GM18873 (cell line): ENCODE measurements at regions not wholly inside any gene's neighbourhood (a gene's known extent, or its start where the extent isn't known, plus 50 kb on each side); places are given as distances from the start of the nearest gene placed in this dataset.

Experiments used
- ATAC-seq: cut with Tn5 transposase; IDR thresholded peaks from one replicate; pipeline ENCODE4 v1.9.1; 2021; ENCODE audit warnings: mild to moderate bottlenecking, moderate library complexity, moderate number of reproducible peaks; ENCODE audit not compliant: unreplicated experiment, low FRiP score

DNA sequence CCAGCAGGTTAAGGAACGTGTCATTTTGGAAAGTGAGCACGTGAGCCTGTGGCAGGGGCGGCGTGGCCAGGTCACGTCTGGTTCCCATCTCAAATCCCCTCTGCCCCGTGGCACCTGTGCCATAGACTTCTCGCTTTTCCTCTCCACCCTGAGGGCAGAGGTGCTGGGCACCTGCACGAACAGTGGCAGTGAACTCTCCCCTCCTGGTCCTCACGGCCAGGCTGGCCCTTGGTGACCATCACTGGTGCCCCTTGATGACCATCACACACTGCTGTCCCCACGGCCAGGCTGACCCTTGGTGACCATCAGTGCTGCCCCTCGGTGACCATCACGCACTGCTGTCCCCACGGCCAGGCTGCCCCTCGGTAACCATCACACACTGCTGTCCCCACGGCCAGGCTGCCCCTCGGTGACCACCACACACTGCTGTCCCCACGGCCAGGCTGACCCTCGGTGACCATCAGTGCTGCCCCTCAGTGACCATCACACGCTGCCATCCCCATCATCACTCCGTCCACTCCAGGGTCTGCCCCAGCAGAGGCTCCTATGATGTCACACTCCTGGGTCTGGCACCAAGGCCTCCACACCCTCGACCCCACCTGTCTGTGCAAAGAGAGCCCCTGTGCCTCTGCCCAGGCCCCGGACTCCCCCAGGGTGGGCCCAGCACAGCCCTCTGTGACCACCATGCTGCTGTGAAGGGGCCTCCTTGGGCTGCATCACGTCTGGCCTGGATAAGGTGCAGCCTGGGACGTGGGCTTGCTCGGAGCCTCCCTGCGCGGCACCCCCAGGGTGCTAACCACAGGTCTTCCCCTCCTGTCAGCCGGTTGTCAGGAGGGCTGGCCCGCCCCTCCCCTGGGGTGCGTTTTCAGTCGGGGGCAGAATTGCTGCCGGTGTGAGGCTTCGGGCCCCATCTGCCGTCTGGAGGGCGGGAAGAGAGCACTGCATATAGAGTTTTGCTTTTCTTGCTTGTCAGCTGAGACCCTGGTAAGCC is 738.6 kb downstream of the BRD1 start:
- ATAC-seq: no peak

DNA sequence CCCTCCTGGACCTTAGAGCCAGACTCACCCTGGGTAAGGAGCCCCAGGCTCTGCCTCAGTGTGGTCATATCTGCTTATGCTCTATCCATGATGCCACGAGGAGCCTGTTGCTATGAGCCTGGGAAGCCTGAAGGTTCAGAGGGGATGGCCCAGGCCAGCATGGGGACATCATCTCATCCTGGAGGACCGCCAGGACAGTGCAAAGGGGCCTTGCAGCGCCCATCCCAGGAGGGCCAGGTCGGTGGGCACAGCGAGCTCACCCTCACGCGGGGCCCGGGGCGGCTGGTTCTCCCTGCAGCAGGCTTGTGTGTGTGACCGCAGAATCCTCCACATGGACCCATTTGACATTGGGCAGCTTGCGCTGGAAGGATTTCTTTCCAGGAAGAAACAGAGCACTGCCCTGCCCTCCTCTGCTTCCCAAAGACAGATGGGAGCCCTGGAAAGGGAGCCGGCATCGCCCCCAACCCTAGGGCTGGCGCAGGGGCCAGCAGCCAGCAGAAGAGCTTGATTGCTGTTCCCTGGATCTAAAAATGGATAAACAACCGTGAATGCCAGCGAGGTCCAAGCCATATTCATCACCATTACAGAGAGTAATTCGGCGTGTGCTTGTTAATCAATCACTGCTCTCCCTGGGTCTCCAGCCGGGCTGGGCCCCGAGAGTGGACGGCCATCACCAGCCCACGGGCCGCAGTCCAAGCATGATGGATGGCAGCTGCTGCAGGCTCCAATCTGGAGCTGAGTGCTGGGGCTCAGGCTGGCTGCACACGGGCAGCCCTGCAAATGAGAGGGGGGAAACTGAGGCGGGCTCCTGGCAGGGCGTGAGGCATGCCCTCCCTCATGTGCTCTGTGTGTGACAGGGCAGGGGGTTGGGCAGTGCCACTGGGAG is 739.7 kb downstream of the BRD1 start:
- no peak for ATAC-seq

DNA sequence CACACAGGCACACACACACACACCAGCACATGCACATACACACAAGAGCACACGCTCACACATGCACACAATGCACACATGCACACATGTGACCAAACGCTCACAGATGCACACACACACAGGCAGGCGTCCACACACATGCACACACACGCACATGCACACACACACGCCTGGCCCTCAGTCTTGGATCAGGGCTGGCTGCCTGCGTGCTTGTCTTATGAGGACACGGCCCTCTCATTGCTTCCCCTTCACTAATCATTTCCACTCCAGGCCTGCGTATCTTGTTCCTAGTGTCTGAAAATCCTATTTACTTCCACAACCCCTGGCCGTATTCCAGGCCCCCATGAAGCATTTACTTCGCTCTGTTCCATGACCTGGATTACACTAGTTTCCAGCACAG is 740.5 kb downstream of the BRD1 start:
- no peak for ATAC-seq

DNA sequence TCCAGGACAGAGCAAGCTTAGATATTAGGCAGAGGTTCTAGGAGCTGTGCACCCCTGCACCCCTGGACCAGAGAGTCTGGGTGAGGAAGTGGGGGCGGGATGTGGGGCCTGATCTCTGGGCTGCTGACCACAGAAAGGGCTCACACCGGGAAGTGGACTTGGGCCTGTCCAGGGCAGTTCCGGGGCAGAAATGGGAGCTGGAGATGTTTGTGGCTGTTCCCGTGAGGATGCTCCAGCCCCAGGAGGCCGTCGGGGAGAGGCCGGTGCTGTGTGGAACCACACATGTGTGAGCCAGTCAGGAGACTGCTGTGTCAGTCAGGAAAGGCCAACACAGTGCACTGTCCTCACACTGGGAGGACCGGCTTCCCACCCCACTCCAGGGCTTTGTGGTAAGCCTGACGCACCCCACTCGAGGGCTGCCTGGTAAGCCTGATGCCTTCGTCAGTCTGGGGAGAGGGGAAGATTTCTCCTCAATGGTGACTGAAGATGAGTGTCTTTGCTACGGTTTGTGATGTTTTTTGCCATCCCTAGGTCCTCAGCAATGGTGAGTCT is 741.0 kb downstream of the BRD1 start:
- ATAC-seq: no peak

DNA sequence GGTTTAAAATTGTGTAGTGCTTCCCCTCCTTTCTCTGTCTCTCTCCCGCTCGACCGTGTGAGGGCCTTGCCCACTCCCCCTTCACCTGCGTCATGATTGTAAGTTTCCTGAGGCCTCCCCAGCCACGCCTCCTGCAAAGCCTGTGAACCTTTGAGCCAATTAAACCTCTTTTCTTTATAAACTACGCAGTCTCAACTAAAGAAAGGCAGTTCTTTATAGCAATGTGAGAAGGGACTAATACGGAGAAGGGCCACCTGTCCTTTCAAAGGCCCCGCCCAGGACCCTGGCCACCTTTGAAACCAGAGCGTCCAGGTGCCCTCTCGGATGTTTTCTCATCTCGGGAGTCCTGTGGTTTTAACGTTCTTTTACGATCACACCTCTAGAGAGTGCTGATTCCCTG is 741.5 kb downstream of the BRD1 start:
- ATAC-seq: no peak

DNA sequence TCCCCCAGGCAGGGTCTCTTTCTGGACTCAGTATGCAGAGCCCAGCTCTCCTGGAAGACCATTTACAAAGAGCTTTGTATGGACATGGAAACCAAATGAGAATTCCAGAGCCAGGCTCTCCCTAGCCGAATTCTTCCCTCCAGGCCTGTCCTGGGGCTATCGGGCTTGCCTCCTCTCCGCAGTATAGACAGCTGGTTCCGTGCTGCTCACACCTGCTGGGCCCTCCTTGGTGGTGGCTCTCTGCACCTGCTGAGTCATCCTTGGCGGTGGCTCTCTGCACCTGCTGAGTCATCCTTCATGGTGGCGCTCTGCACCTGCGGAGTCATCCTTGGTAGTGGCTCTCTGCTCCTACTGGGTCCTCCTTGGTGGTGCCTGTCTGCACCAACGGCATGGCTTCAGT is 743.5 kb downstream of the BRD1 start:
- no peak for ATAC-seq

DNA sequence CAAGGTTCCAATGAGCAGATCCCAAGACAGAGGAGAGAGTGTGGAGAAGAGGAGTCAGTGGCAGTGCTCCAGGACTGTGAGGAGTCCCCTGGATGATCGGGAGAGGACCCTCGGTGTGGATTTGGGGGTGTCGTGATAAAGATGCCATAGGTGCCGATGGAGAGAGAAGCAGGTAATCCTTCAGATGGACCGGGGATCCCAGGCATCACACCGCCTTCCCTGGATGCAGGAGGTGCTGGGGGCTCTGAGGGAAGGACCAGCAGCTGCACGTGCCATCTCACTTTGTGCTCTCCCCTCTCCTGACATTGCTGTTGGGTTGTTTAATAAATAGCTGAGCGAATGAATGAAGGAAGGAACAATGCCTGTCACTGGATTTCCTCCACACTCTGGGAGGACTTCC is 744.1 kb downstream of the BRD1 start:
- ATAC-seq: no peak

DNA sequence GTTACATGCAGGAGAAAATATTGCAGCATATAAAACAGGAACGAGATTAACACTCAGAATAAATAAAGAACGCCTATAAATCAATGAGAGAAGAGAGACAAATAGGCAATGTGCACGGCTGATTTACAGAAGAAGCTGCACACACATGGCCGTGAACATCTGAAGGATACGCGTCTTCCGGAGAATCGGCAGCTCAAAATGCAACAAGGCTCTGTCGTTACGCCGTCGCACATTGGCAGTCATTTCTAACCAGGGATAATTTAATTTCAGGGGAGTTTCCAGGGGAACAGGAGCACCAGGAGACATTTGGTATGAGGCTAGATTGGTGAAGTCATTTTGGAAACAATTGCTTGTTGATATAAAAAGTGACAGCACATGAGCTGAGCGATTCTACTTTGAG is 745.2 kb downstream of the BRD1 start:
- ATAC-seq: no peak

DNA sequence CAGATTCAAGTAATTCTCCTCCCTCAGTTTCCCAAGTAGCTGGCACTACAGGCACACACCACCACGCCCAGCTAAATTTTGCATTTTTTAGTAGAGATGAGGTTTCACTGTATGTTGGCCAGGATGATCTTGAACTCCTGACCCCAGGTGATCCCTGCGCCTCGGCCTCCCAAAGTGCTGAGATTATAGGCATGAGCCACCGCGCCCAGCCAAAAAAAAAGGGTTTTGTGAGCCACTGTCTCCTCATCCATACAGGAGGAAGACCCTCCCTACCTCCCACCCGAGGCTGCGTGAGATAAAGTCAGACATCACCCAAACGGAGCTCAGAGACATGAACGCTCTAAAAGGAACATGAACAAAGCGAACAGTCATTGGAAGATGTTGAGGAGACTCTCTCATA is 745.7 kb downstream of the BRD1 start:
- no peak for ATAC-seq

DNA sequence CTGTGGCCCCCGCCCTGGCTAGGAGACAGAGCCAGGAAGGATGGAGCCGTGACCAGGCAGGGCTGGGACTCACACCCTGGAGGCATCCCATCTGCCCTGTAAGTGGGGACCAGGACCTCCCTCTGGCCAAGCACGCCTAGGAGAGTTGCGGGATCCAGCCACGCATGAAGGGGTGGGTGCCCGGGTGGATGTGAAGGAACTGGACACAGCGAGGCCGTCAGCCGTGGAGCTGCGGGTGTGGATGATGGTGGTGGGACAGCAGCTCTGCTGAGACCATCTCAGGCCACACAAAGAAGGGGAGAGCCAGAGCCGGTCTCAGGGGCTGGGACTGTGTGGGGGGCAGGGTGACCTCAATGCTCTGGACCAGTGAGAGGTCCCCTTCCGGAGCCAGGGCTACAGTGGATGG is 746.4 kb downstream of the BRD1 start:
- no peak for ATAC-seq

DNA sequence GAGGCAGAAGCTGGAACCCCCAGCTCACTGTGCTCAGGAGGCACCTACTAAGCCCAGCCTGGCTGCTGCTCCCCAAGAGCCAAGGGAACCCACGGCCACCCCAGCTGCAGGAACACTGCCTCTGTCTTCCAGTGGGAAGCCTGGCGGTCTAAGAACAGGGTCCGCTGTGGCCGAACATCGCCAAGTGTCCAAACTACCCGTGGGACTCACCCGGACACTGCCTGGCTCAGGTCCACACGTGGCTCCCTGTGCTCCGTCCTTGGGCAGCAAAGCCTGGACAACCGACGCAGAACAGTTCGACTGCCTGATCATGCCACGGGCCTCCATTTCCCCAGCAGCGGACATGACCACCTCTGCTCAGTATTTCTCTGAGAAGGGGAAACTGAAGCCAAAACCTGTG is 747.0 kb downstream of the BRD1 start:
- no peak for ATAC-seq

DNA sequence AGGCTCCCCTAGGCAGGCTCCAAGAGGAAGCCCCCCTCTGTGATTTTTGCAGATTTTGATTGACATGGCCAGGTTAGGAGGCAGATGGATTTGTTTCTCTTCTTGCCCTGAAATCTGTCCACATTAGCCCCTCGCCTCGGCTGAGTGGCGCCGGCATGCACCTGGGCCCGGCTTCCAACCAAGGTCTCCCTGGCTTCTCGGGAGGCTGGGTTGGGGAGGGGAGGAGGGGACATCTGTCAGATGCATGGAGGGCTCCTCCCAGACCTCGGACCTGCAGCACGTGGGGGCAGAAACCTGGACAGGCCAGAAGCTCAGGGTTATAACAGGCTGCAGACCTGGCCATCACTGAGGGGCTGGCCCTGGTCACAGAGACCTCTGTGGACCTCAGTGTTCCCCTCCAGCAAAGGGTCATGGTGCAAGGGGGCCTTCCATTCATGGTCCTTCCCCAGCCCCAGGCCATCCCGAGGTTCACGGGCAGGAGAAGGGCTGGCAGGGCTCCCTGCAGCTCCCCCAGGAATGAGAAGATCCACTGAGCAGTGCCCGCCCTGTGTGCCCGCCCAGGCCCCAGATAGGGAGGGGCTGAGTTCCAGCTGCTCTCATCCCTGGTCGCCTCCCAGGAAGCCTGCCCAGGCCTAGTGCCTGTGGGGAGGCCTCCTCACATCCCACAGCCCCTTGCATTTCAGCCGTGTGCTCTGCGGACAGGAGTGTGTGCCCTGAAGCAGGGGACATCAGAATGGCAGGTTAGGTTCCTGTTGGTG is 747.8 kb downstream of the BRD1 start:
- no peak for ATAC-seq

DNA sequence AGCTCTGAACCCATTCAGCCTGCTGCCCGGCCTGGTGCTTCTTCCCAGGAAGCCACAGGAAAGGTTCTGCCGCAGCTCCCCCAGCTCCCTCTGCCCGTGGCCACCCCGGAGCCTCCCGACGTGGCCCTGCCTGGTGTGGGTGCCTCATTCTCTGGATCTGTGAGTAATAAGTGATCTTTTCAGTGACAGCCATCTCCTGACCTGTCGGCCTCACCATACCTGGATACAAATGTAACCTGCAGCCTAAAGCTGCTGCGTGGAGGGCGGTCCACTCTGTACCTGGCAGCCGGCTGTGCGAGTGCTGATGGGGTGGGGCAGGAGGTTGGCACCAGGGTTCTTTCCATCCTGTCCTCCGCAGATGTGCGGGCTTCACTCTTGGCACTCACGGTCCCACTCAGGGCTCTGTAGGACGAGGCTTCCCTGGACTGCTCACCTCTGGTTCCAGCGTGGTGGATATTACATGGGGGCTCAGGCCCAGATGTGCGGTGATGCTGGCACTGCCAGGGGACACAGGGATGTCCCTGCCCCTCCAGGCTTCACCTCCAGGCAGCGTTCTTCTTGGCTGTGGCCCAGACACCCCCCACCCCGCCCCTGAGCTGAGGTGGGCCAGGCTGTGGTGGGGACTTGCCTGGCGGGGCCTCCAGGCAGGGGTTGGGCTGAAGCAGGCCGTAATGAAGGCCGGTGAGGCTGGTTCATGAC is 748.5 kb downstream of the BRD1 start:
- ATAC-seq: no peak

DNA sequence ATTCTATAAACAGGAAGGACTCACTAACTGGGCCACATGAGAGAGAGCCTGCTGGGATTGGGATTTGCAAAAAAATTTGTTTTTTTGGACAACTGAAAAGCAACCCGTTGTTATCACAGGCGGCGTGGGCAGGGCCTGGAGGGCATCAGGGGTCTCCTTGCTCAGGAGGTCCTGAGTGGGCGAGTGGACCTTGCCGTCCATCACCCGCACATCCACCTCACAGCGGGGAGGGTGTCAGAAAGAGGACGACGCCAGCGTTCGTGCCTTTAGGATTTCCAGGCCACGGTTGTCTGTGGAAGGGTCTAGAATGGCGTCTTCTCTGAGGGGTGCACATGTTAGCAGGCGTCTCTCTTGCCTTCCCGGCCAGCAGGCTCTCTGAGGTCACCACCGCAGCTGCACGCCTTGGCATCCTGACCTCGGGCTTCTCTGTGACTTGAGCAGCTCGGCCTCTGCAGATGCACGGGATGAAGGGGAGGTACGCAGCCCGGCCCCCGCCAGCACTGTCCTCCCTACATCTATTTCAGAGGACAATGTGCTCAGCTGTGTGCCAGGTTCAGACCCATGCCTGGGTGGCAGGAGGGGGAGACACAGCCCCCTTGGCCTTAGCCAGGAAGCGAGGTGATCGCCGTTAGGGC is 749.5 kb downstream of the BRD1 start:
- ATAC-seq: no peak

DNA sequence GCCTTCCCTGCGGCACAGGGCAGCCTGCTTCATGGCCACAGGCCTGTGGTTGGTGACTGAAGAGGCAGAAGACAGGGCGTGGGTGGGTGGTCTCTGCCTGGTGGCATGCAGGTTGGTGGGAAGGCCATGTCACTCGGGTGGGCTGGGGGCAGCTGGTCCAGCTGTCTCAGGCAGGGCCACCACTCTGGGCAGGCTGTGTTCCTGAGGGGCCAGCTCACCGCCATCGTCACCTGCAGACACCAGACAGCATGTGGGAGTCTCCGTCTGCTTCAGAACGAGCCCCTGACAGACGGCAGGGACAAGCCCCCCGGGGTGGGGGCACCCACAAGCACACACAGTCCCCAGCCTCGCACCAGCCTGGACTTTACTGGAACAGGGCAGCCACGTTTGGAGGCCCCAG is 750.1 kb downstream of the BRD1 start:
- no peak for ATAC-seq

DNA sequence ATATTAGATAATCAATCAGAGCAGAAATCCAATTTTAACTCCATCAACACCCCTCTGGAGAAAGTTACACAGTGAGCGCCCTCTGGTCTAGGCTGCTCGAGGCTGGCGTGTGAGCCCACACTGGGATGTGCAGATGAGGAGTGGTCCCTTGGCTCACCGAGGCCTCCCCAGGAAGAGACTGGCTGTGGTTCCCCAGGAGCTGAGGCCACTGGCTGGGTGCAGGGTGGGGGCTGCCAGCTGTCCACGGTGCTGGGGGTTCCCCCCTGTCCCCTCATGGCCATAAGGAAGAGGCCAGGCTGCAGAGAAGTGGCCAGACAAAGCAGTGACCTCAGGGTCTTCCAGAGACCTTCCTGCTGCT is 750.7 kb downstream of the BRD1 start:
- ATAC-seq: no peak

DNA sequence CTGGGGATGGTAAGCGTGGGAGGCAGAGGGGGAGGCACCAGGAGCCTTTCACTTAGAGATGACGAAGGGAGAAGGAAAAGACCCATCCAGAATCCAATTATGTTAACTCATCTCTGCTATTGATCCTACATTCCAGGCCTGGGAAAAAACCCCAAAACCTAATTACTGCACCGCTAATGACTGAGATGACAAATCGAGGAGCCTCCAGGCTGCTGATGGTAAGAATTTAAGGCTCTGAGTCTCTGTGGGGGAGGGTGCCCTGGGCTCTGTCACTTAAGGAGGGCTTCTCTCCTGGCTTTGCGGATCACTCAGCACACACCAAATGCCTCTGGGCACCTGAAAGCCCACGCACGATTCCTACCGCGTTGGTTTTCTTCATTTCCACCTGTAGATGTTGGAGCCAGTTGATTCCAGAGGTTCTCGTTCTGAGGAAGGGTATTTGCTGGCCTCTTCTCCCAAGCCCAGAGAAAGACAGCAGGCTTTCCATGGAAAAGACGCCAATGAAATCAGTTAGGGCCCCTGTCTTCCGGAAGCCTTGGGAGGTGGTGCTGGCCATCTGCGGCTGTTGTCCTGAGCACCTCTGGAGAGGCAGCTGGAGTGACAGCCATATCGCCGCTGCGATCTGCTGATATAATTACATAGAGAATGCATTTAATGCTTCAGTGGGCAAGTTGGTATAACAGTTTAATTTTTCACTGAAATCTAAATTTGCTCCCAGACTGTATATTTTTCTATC is 751.2 kb downstream of the BRD1 start:
- no peak for ATAC-seq

DNA sequence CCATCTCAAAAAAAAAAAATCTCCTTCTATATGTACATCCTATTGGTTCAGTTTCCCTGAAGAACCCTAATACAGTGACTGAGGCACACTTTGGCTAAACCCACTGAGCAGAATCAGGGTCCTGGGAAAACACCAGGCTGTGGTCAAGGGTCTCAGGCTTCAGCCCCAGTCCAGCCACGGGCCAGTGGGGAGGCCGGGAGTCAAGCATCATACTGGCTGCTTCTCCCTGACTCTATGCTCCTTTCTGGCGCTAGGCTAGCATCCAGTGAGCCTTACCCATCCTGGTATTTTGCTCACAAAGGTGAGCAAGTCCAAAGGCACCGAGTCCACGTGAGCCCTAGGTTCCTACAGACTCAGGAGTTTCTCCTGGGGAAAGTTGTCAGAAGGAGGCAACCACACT is 752.5 kb downstream of the BRD1 start:
- ATAC-seq: no peak
